Body of pancreas (tissue), 4 donors: ENCODE measurements at regions not wholly inside any gene's neighbourhood (a gene's known extent, or its start where the extent isn't known, plus 50 kb on each side); places are given as distances from the start of the nearest gene placed in this dataset.

Source experiments
- ATAC-seq: fragments of 150-250 bp; one replicate; pipeline ENCODE4 v1.9.1; 2016
- DNase-seq, 4 donors: peaks; one replicate each; pipeline ENCODE4 v3.0.0-alpha.2; 2019
- H3K27ac ChIP-seq, 4 donors: fragments of 200-600 bp; sonication (generic); 1 replicate in 3 of 4; 2 replicates in 1 of 4; pipeline versions ENCODE4 v1.5.1 to v1.6.1; 2016 to 2019; ENCODE audit warnings: mild to moderate bottlenecking in 1 of 4, mixed read lengths in 1 of 4, moderate library complexity in 1 of 4
- H3K27me3 ChIP-seq, 2 donors: fragments of 200-600 bp; sonication (generic); one replicate each; pipeline ENCODE4 v1.6.0; 2016; ENCODE audit warnings: mild to moderate bottlenecking in 1 of 2
- H3K36me3 ChIP-seq, 2 donors: fragments of 200-600 bp; sonication (generic); replicated peaks in 1 of 2; 2 replicates each; pipeline ENCODE4 v1.5.1; 2016; ENCODE audit warnings: low read depth in 2 of 2; ENCODE audit not compliant: insufficient read depth in 1 of 2
- H3K4me1 ChIP-seq: fragments of 200-600 bp; sonication (generic); one replicate; pipeline ENCODE4 v1.6.0; 2016
- H3K4me3 ChIP-seq, 2 donors: fragments of 200-600 bp; sonication (generic); 1 replicate in 1 of 2; 2 replicates in 1 of 2; pipeline ENCODE4 v1.5.1; 2016 to 2019
- H3K9me3 ChIP-seq, 3 donors: fragments of 200-600 bp; sonication (generic); 1 replicate in 2 of 3; 2 replicates in 1 of 3; pipeline ENCODE4 v1.5.1; 2016
- CTCF ChIP-seq, 7 experiments: fragments of 450-650 bp in 4 of 7; fragments of 200-600 bp in 3 of 7; sonication (generic) in 3 of 7; IDR thresholded peaks; one replicate each; pipeline ENCODE4 v1.5.1; 2016 to 2019; ENCODE audit warnings: antibody characterized with exemption in 7 of 7
- POLR2A ChIP-seq, 3 donors: fragments of 450-650 bp; IDR thresholded peaks; one replicate each; pipeline ENCODE4 v1.6.1; 2016; ENCODE audit warnings: antibody characterized with exemption in 3 of 3, mild to moderate bottlenecking in 2 of 3
- WGBS, 2 donors: methylation state at CpG; one replicate each; pipeline ENCODE4 v1.1.5; 2017; 5-methylcytosine and 5-hydroxymethylcytosine counted together
- intact Hi-C: fragments of 100-400 bp; cut with DNase I; formaldehyde crosslinking; loops from one replicate; pipeline ENCODE4 v1.15.1; 2023

DNA sequence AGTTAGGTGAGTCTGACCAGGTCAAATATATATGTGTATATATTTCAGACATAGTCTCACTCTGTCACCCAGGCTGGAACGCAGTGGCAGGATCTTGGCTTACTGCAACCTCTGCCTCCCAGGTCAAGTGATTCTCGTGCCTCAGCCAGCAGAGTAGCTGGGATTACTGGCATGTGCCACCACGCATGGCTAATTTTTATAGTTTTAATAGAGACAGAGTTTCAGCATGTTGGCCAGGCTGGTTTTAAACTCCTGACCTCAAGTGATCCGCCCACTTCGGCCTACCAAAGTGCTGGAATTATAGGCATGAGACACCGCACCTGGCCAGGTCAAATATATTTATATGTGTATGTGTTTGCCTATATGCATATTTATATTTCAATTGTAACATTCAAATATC, 581.5 kb upstream of the B3GALT2 start:
- no peaks in the 10 kb centered on the region for H3K9me3 ChIP-seq
- peaks cover 4% of the 10 kb centered on the region for H3K4me1 ChIP-seq
- intact Hi-C loops: no loop called here
- TF ChIP-seq CTCF (IDR thresholded peaks at IDR 0.05): no peak
- no peak for TF ChIP-seq POLR2A (IDR thresholded peaks at IDR 0.05)
- H3K27ac ChIP-seq: no peak overlapping the region
- DNase-seq: no peak
- no peaks in the 10 kb centered on the region for H3K27me3 ChIP-seq
- no peak overlapping the region for H3K4me3 ChIP-seq
- H3K36me3 ChIP-seq: no peaks in the 10 kb centered on the region
- WGBS, 2 donors: 91 to 92% methylated on average over 6 of the region's 6 CpGs
- ATAC-seq: no peak

- intact Hi-C loops: no loop called here
- DNase-seq: no peak
- H3K4me1 ChIP-seq: peaks cover 6% of the 10 kb centered on the region
- no peaks in the 10 kb centered on the region for H3K36me3 ChIP-seq
- H3K27me3 ChIP-seq: no peaks in the 10 kb centered on the region
- ATAC-seq: no peak
- H3K4me3 ChIP-seq: no peak overlapping the region
- 84 to 86% methylated on average over 5 of the region's 5 CpGs for WGBS, 2 donors
- TF ChIP-seq CTCF (IDR thresholded peaks at IDR 0.05): no peak
- no peak for TF ChIP-seq POLR2A (IDR thresholded peaks at IDR 0.05)
- no peak overlapping the region for H3K27ac ChIP-seq
- H3K9me3 ChIP-seq: no peaks in the 10 kb centered on the region
Measured at GRCh38 chr1:193766329-193766728, 579.9 kb upstream of the B3GALT2 start.

DNA sequence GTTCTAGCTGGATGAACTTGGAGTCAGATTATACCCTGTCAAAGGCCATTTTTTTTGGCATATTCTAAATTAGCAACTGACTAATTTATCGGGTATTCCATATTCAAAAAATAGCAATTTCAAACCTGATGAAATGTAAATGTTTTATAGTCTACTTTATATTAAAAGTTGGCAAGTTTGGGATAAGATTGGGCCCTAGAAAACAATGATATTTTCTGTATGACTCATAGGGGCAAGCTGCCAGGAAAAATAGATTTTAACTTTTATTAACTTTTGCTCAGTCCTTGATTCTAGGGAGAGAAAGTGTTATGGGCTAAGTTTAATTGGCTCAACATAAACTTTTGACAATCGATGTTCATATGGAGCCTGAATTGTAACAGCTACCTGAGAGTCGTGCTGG, 576.9 kb upstream of the B3GALT2 start:
- no peak for ATAC-seq
- no peak overlapping the region for H3K27ac ChIP-seq
- no peak for DNase-seq
- H3K4me3 ChIP-seq: no peak overlapping the region
- no peaks in the 10 kb centered on the region for H3K9me3 ChIP-seq
- H3K27me3 ChIP-seq: no peaks in the 10 kb centered on the region
- no peak for TF ChIP-seq CTCF (IDR thresholded peaks at IDR 0.05)
- no peak for TF ChIP-seq POLR2A (IDR thresholded peaks at IDR 0.05)
- 42 to 48% methylated on average over 3 of the region's 3 CpGs for WGBS, 2 donors
- H3K36me3 ChIP-seq: no peaks in the 10 kb centered on the region
- intact Hi-C loops: no loop called here
- H3K4me1 ChIP-seq: peaks cover 6% of the 10 kb centered on the region

DNA sequence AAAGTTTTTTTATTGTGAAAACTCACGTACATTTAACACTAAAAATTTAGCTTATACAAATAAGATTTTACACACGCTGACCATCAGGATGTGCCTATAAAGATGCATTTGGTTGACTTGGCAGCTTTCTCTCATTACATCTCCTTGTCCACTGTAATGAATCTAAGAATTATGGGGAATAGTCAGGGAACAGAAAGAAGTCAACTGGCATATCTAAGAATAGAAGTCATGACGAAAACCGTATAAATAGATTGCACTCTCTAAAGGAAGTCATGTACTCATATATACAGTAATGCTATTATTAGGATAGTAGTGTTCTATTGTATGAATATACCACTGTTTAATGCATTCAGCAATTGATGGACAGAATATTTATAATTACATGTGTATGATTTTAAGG, 575.8 kb upstream of the B3GALT2 start:
- Histone ChIP-seq H3K27me3 (no peaks in the 10 kb centered on the region), H3K4me1 (peaks cover 6% of the 10 kb centered on the region), H3K36me3 (no peaks in the 10 kb centered on the region), H3K27ac (no peak overlapping the region), H3K4me3 (no peak overlapping the region), H3K9me3 (no peaks in the 10 kb centered on the region)
- ATAC-seq (no peak), DNase-seq (no peak)
- intact Hi-C loops: no loop called here
- no peak for TF ChIP-seq POLR2A (IDR thresholded peaks at IDR 0.05)
- no peak for TF ChIP-seq CTCF (IDR thresholded peaks at IDR 0.05)
- 81 to 85% methylated on average over 4 of the region's 4 CpGs for WGBS, 2 donors

DNA sequence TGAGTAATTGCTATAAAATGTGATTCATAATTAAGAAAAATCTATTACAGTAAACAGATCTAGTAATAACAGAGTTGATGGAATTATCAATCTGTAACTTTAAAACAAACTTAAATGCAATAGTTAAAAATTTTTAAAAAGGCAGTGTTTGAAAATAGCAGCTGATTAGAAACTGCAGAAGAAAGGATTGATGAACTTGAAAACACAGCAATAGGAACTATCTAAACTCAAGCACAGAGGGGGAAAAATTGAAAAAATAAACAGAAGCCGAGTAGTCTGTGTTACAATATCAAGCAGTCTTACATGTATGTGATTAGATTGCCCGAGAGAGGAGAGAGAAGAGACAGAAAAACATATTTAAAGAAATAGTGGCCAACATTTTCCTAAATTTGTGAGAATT, 569.0 kb upstream of the B3GALT2 start:
- TF ChIP-seq POLR2A (IDR thresholded peaks at IDR 0.05): no peak
- no peak overlapping the region for H3K4me3 ChIP-seq
- H3K36me3 ChIP-seq: no peaks in the 10 kb centered on the region
- WGBS, 2 donors: 46 to 47% methylated on average over 2 of the region's 2 CpGs
- intact Hi-C loops: no loop called here
- no peaks in the 10 kb centered on the region for H3K4me1 ChIP-seq
- ATAC-seq: no peak
- no peaks in the 10 kb centered on the region for H3K9me3 ChIP-seq
- H3K27me3 ChIP-seq: no peaks in the 10 kb centered on the region
- DNase-seq: no peak
- H3K27ac ChIP-seq: no peak overlapping the region
